Neuronal stem cell (in vitro differentiated cells): ENCODE measurements at regions not wholly inside any gene's neighbourhood (a gene's known extent, or its start where the extent isn't known, plus 50 kb on each side); places are given as distances from the start of the nearest gene placed in this dataset.
"Not testable (repeated sequence)": the region's sequence is repeated elsewhere in the genome, so short reads cannot be mapped to it uniquely, and the experiment has no call there.

Experiments used
- DNase-seq: peaks from one replicate; pipeline ENCODE4 v3.0.0-alpha.2; 2013; ENCODE audit warnings: low spot score
- H2AFZ ChIP-seq: one replicate; pipeline ENCODE4 v1.6.1; 2013; ENCODE audit warnings: mild to moderate bottlenecking, low read length, inconsistent platforms
- H2AK5ac ChIP-seq: 2 replicates; pipeline ENCODE4 v1.6.1; 2013; ENCODE audit warnings: low read depth, mild to moderate bottlenecking, inconsistent platforms, low read length, moderate library complexity, mixed read lengths
- H2BK120ac ChIP-seq: 2 replicates; pipeline ENCODE4 v1.6.1; 2013; ENCODE audit warnings: low read depth, mild to moderate bottlenecking, inconsistent platforms, low read length, moderate library complexity, mixed read lengths
- H2BK12ac ChIP-seq: one replicate; pipeline ENCODE4 v1.6.1; 2013; ENCODE audit warnings: low read length, inconsistent platforms
- H2BK15ac ChIP-seq: 2 replicates; pipeline ENCODE4 v1.6.1; 2013; ENCODE audit warnings: mild to moderate bottlenecking, low read length, inconsistent platforms, mixed read lengths
- H2BK5ac ChIP-seq: one replicate; pipeline ENCODE4 v1.6.1; 2013; ENCODE audit warnings: inconsistent platforms, mild to moderate bottlenecking, low read length, moderate library complexity
- H3K14ac ChIP-seq: one replicate; pipeline ENCODE4 v1.6.1; 2013; ENCODE audit warnings: low read length, inconsistent platforms
- H3K18ac ChIP-seq: 2 replicates; pipeline ENCODE4 v1.6.1; 2013; ENCODE audit warnings: low read length, inconsistent platforms
- H3K23ac ChIP-seq: 2 replicates; pipeline ENCODE4 v1.6.1; 2013; ENCODE audit warnings: low read depth, mild to moderate bottlenecking, mixed read lengths, low read length, inconsistent platforms; ENCODE audit not compliant: poor library complexity
- H3K27ac ChIP-seq: replicated peaks from 3 replicates; pipeline ENCODE4 v1.5.1; 2013; ENCODE audit warnings: low read length, inconsistent platforms
- H3K27me3 ChIP-seq, 3 experiments: 2 replicates each; pipeline ENCODE4 v1.6.1; 2013; ENCODE audit warnings: low read length in 3 of 3, mild to moderate bottlenecking in 2 of 3, inconsistent platforms in 1 of 3, low read depth in 1 of 3, mixed read lengths in 1 of 3, moderate library complexity in 1 of 3; ENCODE audit not compliant: control insufficient read depth in 3 of 3, insufficient read depth in 3 of 3
- H3K36me3 ChIP-seq, 2 donors: replicated peaks in 1 of 2; 2 replicates each; pipeline ENCODE4 v1.6.1; 2013; ENCODE audit warnings: low read length in 2 of 2; ENCODE audit not compliant: control insufficient read depth in 2 of 2, insufficient read depth in 2 of 2
- H3K4ac ChIP-seq: 2 replicates; pipeline ENCODE4 v1.6.1; 2013; ENCODE audit warnings: inconsistent platforms, mild to moderate bottlenecking, low read length, moderate library complexity
- H3K4me1 ChIP-seq, 2 donors: 1 replicate in 1 of 2; 2 replicates in 1 of 2; pipeline ENCODE4 v1.6.1; 2013; ENCODE audit warnings: low read length in 2 of 2, low read depth in 1 of 2; ENCODE audit not compliant: control insufficient read depth in 2 of 2, insufficient read depth in 1 of 2
- H3K4me2 ChIP-seq: one replicate; pipeline ENCODE4 v1.6.1; 2013; ENCODE audit warnings: mild to moderate bottlenecking, low read length, inconsistent platforms; ENCODE audit not compliant: insufficient read depth, poor library complexity, severe bottlenecking
- H3K4me3 ChIP-seq, 2 donors: 2 replicates each; pipeline ENCODE4 v1.5.1; 2013; ENCODE audit warnings: low read length in 2 of 2, mild to moderate bottlenecking in 2 of 2, inconsistent platforms in 1 of 2, moderate library complexity in 1 of 2
- H3K79me1 ChIP-seq: one replicate; pipeline ENCODE4 v1.6.1; 2013; ENCODE audit warnings: low read depth, mild to moderate bottlenecking, inconsistent platforms, low read length, moderate library complexity
- H3K9ac ChIP-seq: one replicate; pipeline ENCODE4 v1.6.1; 2013; ENCODE audit warnings: mild to moderate bottlenecking, low read depth, low read length, inconsistent platforms; ENCODE audit not compliant: poor library complexity
- H3K9me3 ChIP-seq, 2 donors: replicated peaks in 1 of 2; 2 replicates each; pipeline versions ENCODE3 to v1.6.1; 2013; ENCODE audit warnings: low read length in 2 of 2, mild to moderate bottlenecking in 2 of 2, inconsistent platforms in 1 of 2, low read depth in 1 of 2, mixed read lengths in 1 of 2, moderate library complexity in 1 of 2; ENCODE audit not compliant: control insufficient read depth in 2 of 2, insufficient read depth in 1 of 2
- H4K8ac ChIP-seq: one replicate; pipeline ENCODE4 v1.6.1; 2013; ENCODE audit warnings: low read depth, mild to moderate bottlenecking, inconsistent platforms, low read length, moderate library complexity
- H4K91ac ChIP-seq: one replicate; pipeline ENCODE4 v1.6.1; 2013; ENCODE audit warnings: low read length, low read depth, mild to moderate bottlenecking, inconsistent platforms; ENCODE audit not compliant: poor library complexity
- WGBS, 2 donors: extraction: QIAGEN DNeasy Blood & Tissue Kit; methylation state at CpG; one replicate each; pipeline ENCODE4 v1.1.7; 2013; ENCODE audit warnings: missing lambda C conversion rate in 2 of 2, mixed read lengths in 1 of 2; ENCODE audit not compliant: insufficient read length in 2 of 2, insufficient replicate concordance in 1 of 2; ENCODE audit errors: extremely low coverage in 2 of 2; 5-methylcytosine and 5-hydroxymethylcytosine counted together

- DNase-seq, result peak; percentile 36
- H2AK5ac ChIP-seq, result no peak overlapping the region
- no peak overlapping the region for H3K4me2 ChIP-seq
- H2BK120ac ChIP-seq, result no peak overlapping the region
- H2BK12ac ChIP-seq, result no peak overlapping the region
- no peak overlapping the region for H4K8ac ChIP-seq
- H3K9ac ChIP-seq, result no peak overlapping the region
- no peak overlapping the region for H3K18ac ChIP-seq
- H2AFZ ChIP-seq, result no peak overlapping the region
- no peak overlapping the region for H3K4ac ChIP-seq
- H3K23ac ChIP-seq, result no peak overlapping the region
- no peak overlapping the region for H4K91ac ChIP-seq
- H3K4me1 ChIP-seq, result peaks cover 0 to 3% of the 10 kb centered on the region in 2 donors
- H3K9me3 ChIP-seq, result peaks cover 0 to 4% of the 10 kb centered on the region in 2 donors
- no peaks in the 10 kb centered on the region for H3K36me3 ChIP-seq
- no peak overlapping the region for H3K14ac ChIP-seq
- no peaks in the 10 kb centered on the region for H3K27me3 ChIP-seq
- WGBS, 2 donors, result no CpG with 5 or more reads among the region's 2 CpGs
- no peak overlapping the region for H2BK5ac ChIP-seq
- no peaks in the 10 kb centered on the region for H3K79me1 ChIP-seq
- H2BK15ac ChIP-seq, result no peak overlapping the region
- H3K27ac ChIP-seq, result no peak overlapping the region
- no peak overlapping the region for H3K4me3 ChIP-seq
Observed at GRCh38 chr2:49616800-49617199, 462.5 kb upstream of the FSHR start.

- not testable (repeated sequence) for H3K27ac ChIP-seq, H3K14ac ChIP-seq, H3K36me3 ChIP-seq, H3K27me3 ChIP-seq, H3K9me3 ChIP-seq, H2BK5ac ChIP-seq, H2AK5ac ChIP-seq, H3K79me1 ChIP-seq, H3K23ac ChIP-seq, H2BK12ac ChIP-seq, H2BK15ac ChIP-seq, H3K9ac ChIP-seq, DNase-seq, H4K91ac ChIP-seq, H2BK120ac ChIP-seq, H3K4me2 ChIP-seq, H3K4ac ChIP-seq, H3K4me1 ChIP-seq, H3K18ac ChIP-seq, H3K4me3 ChIP-seq, H4K8ac ChIP-seq, H2AFZ ChIP-seq
- WGBS, 2 donors, result no CpG with 5 or more reads among the region's 5 CpGs
Observed at GRCh38 chr2:49611796-49612195, 457.5 kb upstream of the FSHR start.

- no peak overlapping the region for H4K91ac ChIP-seq
- no CpG with 5 or more reads among the region's 3 CpGs for WGBS, 2 donors
- H3K18ac ChIP-seq, result no peak overlapping the region
Observed at GRCh38 chr2:49600524-49600923, 446.2 kb upstream of the FSHR start.

DNA sequence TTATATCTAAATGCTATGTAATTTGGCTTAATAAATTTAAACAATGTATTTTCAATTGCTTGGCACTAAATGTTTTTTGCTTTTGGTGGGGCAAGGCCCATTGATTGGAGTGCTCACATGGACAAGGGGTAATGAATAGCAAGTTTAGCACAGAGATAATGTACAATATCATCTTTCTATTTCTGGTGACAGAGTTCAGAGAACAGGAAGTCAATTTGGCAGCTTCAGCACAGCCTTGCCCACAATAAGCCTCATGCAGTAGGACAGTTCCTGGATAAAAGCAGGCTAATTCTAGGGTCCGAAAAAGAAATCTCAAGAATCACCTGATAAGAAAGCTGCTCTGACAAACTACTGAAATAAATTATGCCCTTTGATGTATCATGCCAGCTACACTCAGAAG is 443.9 kb upstream of the FSHR start:
- Histone ChIP-seq H3K23ac (no peak overlapping the region), H2BK5ac (no peak overlapping the region), H2AFZ (no peak overlapping the region), H3K27ac (no peak overlapping the region), H2AK5ac (no peak overlapping the region), H2BK120ac (no peak overlapping the region), H3K27me3 (no peaks in the 10 kb centered on the region), H3K9me3 (peaks cover 0 to 6% of the 10 kb centered on the region in 2 donors), H3K36me3 (no peaks in the 10 kb centered on the region), H3K4me2 (no peak overlapping the region), H2BK15ac (no peak overlapping the region), H3K9ac (no peak overlapping the region), H3K4me3 (no peak overlapping the region), H4K8ac (no peak overlapping the region), H4K91ac (no peak overlapping the region), H3K79me1 (no peaks in the 10 kb centered on the region), H3K18ac (no peak overlapping the region), H3K4me1 (no peaks in the 10 kb centered on the region), H2BK12ac (no peak overlapping the region), H3K14ac (no peak overlapping the region), H3K4ac (no peak overlapping the region)
- no CpG with 5 or more reads among the region's 1 CpG for WGBS, 2 donors
- DNase-seq, result no peak

More at GRCh38 chr2:49600524-49600923, 446.2 kb upstream of the FSHR start:
- no peak overlapping the region for H3K9ac ChIP-seq
- no peak overlapping the region for H2AFZ ChIP-seq
- H3K4me1 ChIP-seq, result no peaks in the 10 kb centered on the region
- no peak overlapping the region for H2BK15ac ChIP-seq
- no peak overlapping the region for H2BK12ac ChIP-seq
- H2BK120ac ChIP-seq, result no peak overlapping the region
- no peak overlapping the region for H3K27ac ChIP-seq
- H3K4me3 ChIP-seq, result no peak overlapping the region
- no peak overlapping the region for H3K23ac ChIP-seq
- no peak overlapping the region for H4K8ac ChIP-seq
- peaks cover 0 to 6% (median 0%) of the 10 kb centered on the region in 3 experiments for H3K27me3 ChIP-seq
- no peak overlapping the region for H3K4ac ChIP-seq
- no peaks in the 10 kb centered on the region for H3K36me3 ChIP-seq
- DNase-seq, result no peak
- H3K79me1 ChIP-seq, result no peaks in the 10 kb centered on the region
- H2AK5ac ChIP-seq, result no peak overlapping the region
- H3K14ac ChIP-seq, result no peak overlapping the region
- H3K4me2 ChIP-seq, result no peak overlapping the region
- no peaks in the 10 kb centered on the region for H3K9me3 ChIP-seq
- no peak overlapping the region for H2BK5ac ChIP-seq
